Lower leg skin (tissue), 3 donors: ENCODE measurements at regions not wholly inside any gene's neighbourhood (a gene's known extent, or its start where the extent isn't known, plus 50 kb on each side); places are given as distances from the start of the nearest gene placed in this dataset.

Source experiments
- CTCF ChIP-seq, 3 donors: fragments of 450-650 bp; IDR thresholded peaks; one replicate each; pipeline ENCODE4 v1.5.1; 2016; ENCODE audit warnings: antibody characterized with exemption in 3 of 3, mild to moderate bottlenecking in 3 of 3, moderate library complexity in 2 of 3
- POLR2A ChIP-seq, 2 donors: fragments of 450-650 bp; IDR thresholded peaks; one replicate each; pipeline ENCODE4 v1.6.1; 2016 to 2017; ENCODE audit warnings: antibody characterized with exemption in 2 of 2, mild to moderate bottlenecking in 1 of 2, moderate library complexity in 1 of 2

GRCh38 chr4:18735740-18736268 lies 714.2 kb upstream of the LCORL start:
- TF ChIP-seq CTCF (IDR thresholded peaks at IDR 0.05) (no peak), POLR2A (IDR thresholded peaks at IDR 0.05) (no peak)
